Naive B cell (primary cell): ENCODE measurements at regions not wholly inside any gene's neighbourhood (a gene's known extent, or its start where the extent isn't known, plus 50 kb on each side); places are given as distances from the start of the nearest gene placed in this dataset.
"Not testable (repeated sequence)": the region's sequence is repeated elsewhere in the genome, so short reads cannot be mapped to it uniquely, and the experiment has no call there.

ENCODE experiments used
- ATAC-seq, 2 donors: fragments of 150-1000 bp; cut with Tn5 transposase; 2 replicates each; pipeline ENCODE4 v1.10.0; 2021; ENCODE audit warnings: low read depth in 2 of 2, mild to moderate bottlenecking in 2 of 2, moderate library complexity in 2 of 2
- DNase-seq: peaks from one replicate; pipeline ENCODE4 v3.0.0; 2022
- H3K27ac Mint-ChIP-seq, 6 donors: one replicate each; pipeline ENCODE4 v1.8.0; 2020 to 2022; ENCODE audit warnings: mild to moderate bottlenecking in 6 of 6, mixed read lengths in 6 of 6, moderate library complexity in 5 of 6, inconsistent platforms in 2 of 6
- H3K27me3 Mint-ChIP-seq, 3 donors: one replicate each; pipeline ENCODE4 v1.8.0; 2021 to 2022; ENCODE audit warnings: mixed read lengths in 3 of 3, mild to moderate bottlenecking in 1 of 3
- H3K36me3 Mint-ChIP-seq, 2 donors: one replicate each; pipeline ENCODE4 v1.8.0; 2020 to 2022; ENCODE audit warnings: mixed read lengths in 2 of 2, inconsistent platforms in 1 of 2, mild to moderate bottlenecking in 1 of 2
- H3K4me1 Mint-ChIP-seq, 3 donors: one replicate each; pipeline ENCODE4 v1.8.0; 2020 to 2022; ENCODE audit warnings: mixed read lengths in 3 of 3, inconsistent platforms in 1 of 3, mild to moderate bottlenecking in 1 of 3, moderate library complexity in 1 of 3
- H3K4me3 Mint-ChIP-seq, 8 donors: one replicate each; pipeline ENCODE4 v1.8.0; 2020 to 2022; ENCODE audit warnings: mild to moderate bottlenecking in 8 of 8, mixed read lengths in 8 of 8, moderate library complexity in 8 of 8, inconsistent platforms in 2 of 8
- H3K9me3 Mint-ChIP-seq, 7 donors: one replicate each; pipeline ENCODE4 v1.8.0; 2020 to 2022; ENCODE audit warnings: mixed read lengths in 7 of 7, mild to moderate bottlenecking in 5 of 7, inconsistent platforms in 2 of 7, moderate library complexity in 1 of 7

DNA sequence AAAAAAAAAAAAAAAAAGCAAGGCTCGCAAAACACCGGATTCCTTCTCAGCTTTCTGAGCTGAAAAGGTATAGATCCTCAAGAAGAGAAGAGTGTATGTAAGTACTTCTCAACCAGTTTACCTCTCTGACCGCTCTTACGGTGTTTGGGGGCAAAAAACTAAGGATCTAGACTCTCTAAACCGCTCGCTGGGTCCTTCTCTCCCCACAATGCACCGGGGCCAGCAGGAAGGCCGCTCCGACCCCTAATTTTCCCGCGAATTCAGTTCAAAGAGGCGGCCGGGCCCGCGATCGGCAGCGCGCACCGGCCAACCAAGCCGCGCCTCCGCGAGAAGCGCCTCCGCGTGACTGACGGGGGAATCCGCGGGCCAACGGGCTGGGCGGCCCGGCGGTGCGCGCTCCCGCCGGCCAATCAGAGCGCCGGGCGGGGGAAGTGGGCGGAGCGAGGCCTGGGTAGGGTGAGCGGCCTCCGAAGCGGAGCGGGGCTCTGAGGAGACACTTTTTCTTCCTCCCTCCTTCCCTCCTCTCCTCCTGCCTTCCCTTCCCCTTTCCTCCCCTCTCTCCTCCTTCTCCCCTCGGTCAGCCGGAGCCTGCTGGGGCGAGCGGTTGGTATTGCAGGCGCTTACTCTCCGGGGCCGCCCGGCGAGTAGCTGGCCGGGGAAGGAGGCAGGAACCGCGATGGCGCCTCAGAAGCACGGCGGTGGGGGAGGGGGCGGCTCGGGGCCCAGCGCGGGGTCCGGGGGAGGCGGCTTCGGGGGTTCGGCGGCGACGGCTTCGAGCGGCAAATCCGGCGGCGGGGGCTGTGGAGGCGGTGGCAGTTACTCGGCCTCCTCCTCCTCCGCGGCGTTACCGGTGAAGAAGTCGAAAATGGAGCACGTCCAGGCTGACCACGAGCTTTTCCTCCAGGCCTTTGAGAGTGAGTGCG is 93.0 kb downstream of the CRLF3 start:
- H3K4me3 Mint-ChIP-seq: peak overlapping the region; percentile 92 to 99 (median 96)
- DNase-seq (peak; percentile 81), ATAC-seq (peak; percentile 90 to 91)
- not testable (repeated sequence) for H3K36me3 Mint-ChIP-seq, H3K27me3 Mint-ChIP-seq, H3K9me3 Mint-ChIP-seq
- H3K4me1 Mint-ChIP-seq: peaks cover 13 to 58% (median 51%) of the 10 kb centered on the region in 3 donors
- peak overlapping the region; percentile 92 to 99 (median 95) for H3K27ac Mint-ChIP-seq

DNA sequence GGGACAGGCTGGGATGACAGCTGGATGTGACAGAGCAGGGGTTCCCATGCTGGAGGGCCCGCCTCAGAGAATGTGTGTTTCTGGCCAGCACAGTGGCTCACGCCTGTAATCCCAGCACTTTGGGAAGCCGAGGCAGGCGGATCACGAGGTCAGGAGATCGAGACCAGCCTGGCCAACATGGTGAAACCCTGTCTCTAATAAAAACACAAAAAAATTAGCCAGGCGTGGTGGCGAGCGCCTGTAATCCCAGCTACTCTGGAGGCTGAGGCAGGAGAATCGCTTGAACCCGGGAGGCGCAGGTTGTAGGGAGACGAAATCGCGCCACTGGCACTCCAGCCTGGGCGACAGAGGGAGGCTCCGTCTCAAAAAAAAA is 93.7 kb downstream of the CRLF3 start:
- Mint-ChIP-seq H3K4me3 (peak overlapping the region; percentile 88 to 99 (median 94)), H3K4me1 (peaks cover 13 to 57% (median 50%) of the 10 kb centered on the region in 3 donors), H3K27ac (peak overlapping the region in 4 of 6 donors; percentile 92 to 96 (median 94))
- H3K36me3 Mint-ChIP-seq, H3K27me3 Mint-ChIP-seq, H3K9me3 Mint-ChIP-seq, DNase-seq, ATAC-seq: not testable (repeated sequence)

DNA sequence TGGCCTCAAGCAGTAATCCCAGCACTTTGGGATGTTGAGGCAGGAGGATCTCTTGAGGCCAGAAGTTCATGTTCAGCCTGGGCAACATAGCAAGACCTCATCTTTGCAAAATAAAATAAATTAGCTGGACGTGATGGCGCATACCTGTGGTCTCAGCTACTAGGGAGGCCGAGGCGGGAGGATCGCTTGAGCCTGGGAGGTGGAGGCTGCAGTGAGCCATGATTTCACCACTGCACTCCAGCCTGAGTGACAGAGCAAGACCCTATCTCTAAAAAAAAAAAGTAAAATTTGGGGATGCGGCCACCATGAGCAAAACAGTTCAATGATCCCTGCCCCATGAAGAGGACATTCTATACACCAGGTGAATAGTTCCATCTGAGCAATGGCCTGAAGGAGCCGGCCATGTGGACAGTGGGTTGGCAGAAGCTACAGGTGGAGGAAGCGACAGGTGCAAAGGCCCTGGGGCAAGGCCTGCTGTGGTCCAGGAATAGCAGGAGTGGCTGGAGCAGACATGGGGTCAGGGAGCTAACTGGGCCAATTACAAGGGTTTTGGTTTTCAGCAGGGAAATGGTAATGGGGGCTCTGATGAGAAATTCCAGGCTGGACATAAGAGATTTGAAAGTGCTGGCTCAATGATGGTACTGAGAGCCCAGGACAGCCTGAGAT is 94.2 kb downstream of the CRLF3 start:
- not testable (repeated sequence) for ATAC-seq, DNase-seq, H3K36me3 Mint-ChIP-seq, H3K9me3 Mint-ChIP-seq, H3K27me3 Mint-ChIP-seq
- Mint-ChIP-seq H3K27ac (peak overlapping the region in 5 of 6 donors; percentile 74 to 96 (median 93)), H3K4me1 (peaks cover 13 to 52% (median 45%) of the 10 kb centered on the region in 3 donors), H3K4me3 (peak overlapping the region; percentile 88 to 99 (median 94))

DNA sequence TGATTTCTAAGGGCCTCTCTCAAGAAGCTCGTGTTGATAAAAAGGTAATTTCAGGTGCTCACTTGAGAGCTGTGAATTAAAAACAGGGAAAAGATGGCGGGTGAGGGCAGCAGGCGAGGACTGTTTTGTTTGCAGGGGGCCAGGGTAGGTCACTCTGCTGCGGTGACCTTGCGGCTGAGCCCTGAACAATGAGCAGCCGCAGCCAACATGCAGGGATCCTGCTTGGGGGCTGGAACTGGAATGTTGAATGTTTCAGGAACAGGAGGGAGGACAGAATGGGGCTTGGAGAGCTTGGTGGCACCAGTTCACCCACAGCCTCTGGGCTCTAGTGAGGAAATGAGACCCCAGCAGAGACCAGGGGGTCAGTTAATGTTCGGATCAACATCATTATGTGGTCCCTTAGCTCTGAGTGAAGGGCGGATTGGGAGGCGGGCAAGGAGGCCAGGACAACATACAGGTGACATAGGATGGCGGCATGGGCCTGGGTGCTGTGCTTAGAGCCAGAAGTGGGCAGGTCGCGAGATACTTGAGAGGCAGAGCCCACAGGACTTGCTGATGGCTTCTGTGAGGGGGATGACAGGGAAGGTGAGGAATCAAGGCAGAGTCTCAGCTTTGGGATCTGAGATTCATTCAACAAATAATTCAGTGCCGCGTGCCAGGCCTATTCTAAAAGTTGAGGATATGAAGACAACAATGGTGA is 94.9 kb downstream of the CRLF3 start:
- Mint-ChIP-seq H3K4me1 (peaks cover 13 to 48% (median 42%) of the 10 kb centered on the region in 3 donors), H3K27ac (peak overlapping the region in 3 of 6 donors; percentile 26 to 74 (median 63)), H3K4me3 (peak overlapping the region; percentile 55 to 99 (median 93))
- H3K36me3 Mint-ChIP-seq, H3K27me3 Mint-ChIP-seq, DNase-seq, H3K9me3 Mint-ChIP-seq, ATAC-seq: not testable (repeated sequence)

DNA sequence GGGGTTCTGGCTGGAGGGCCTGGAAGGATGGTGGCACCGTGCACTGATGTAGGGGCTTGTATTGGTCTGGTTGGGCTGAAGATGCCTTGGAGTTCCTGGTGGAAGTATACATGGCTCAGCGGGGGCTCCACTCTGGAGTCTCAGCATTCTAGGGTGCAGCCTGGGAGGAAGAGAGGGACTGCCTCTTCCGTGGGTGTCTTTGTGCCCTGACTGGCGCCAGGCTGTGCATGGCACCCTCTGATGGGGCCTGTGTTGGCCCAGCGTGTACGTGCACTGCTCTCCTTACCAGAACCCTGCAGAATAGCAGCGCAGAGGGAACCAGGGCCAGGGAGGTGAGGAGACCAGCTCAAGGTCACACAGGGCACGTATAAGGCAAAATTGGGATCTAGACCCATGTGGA is 97.0 kb downstream of the CRLF3 start:
- peaks cover 13 to 35% (median 33%) of the 10 kb centered on the region in 3 donors for H3K4me1 Mint-ChIP-seq
- H3K9me3 Mint-ChIP-seq, H3K36me3 Mint-ChIP-seq, DNase-seq, H3K27me3 Mint-ChIP-seq, ATAC-seq: not testable (repeated sequence)
- peak overlapping the region in 4 of 8 donors; percentile 1 to 73 (median 36) for H3K4me3 Mint-ChIP-seq
- H3K27ac Mint-ChIP-seq: peak overlapping the region in 1 of 6 donors; percentile 83

DNA sequence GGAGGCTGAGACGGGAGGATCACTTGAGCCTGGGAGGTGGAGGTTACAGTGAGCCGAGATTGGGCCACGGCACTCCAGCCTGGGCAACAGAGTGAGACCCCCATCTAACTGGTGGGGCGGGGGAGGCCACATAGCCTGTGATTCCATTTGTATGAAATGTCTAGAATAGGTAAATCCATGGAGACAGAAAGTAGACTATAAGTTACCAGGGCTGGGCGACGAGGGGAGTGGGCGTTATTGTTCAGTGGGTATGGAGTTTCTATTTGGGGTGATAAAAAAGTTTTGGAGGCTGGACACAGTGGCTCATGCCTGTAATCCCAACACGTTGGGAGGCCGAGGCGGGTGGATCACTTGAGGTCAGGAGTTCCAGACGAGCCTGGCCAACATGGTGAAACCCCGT is 97.8 kb downstream of the CRLF3 start:
- ATAC-seq, H3K9me3 Mint-ChIP-seq, H3K27me3 Mint-ChIP-seq, DNase-seq, H3K36me3 Mint-ChIP-seq: not testable (repeated sequence)
- Mint-ChIP-seq H3K4me3 (peak overlapping the region in 3 of 8 donors; percentile 7 to 59 (median 11)), H3K27ac (peak overlapping the region in 1 of 6 donors; percentile 22), H3K4me1 (peaks cover 13 to 33% (median 33%) of the 10 kb centered on the region in 3 donors)

DNA sequence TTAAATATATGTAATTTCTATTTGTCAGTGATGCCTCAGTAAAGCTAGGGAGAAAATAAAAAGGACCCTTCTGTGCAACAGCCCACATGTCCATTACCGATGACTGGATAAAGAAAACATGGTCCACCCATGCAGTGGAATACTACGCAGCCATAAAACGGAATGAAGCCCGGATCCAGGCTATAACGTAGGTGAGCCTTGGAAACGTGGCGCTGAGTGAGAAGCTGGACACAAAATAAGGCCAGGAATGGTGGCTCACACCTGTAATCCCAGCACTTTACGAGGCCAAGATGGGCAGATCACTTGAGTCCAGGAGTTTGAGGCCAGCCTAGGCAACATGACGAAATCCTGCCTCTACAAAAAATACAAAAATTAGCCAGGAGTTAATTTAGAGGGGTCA is 98.2 kb downstream of the CRLF3 start:
- H3K27ac Mint-ChIP-seq, H3K36me3 Mint-ChIP-seq, H3K27me3 Mint-ChIP-seq, DNase-seq, ATAC-seq, H3K9me3 Mint-ChIP-seq: not testable (repeated sequence)
- Mint-ChIP-seq H3K4me3 (peak overlapping the region in 1 of 8 donors; percentile 59), H3K4me1 (peaks cover 10 to 32% (median 29%) of the 10 kb centered on the region in 3 donors)

DNA sequence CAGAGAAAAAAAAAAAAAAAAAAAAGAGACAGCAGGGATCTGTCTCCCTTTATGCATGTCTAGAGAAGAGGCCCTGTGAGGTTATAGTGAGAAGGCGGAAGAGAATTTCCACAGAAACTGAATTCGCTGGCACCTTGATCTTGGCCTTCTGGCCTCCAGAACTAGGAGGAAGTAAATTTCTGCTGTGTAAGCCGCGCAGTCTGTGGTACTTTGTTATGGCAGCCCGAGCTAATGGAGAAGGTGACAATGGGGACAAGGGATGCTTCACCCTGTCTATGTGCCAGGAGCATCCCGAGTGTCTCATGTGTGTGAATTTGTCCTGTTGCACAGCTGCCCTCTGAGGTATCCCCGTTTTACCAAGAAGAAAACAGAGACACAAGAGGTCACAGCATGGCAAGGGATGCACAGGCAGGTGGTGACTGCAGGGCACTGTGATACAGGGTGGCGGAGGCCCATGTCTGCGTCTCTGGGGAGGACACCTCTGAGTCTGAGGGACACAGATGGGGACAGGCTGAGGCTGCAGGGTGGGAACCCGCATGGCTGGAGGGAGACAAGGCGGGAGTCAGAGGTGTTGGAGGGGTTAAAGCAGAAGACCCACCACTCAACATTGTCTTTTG is 100.3 kb downstream of the CRLF3 start:
- H3K9me3 Mint-ChIP-seq, H3K27me3 Mint-ChIP-seq, H3K36me3 Mint-ChIP-seq, H3K4me3 Mint-ChIP-seq, DNase-seq, ATAC-seq: not testable (repeated sequence)
- peaks cover 11 to 19% (median 18%) of the 10 kb centered on the region in 3 donors for H3K4me1 Mint-ChIP-seq
- H3K27ac Mint-ChIP-seq: peak overlapping the region in 1 of 6 donors; percentile 36

DNA sequence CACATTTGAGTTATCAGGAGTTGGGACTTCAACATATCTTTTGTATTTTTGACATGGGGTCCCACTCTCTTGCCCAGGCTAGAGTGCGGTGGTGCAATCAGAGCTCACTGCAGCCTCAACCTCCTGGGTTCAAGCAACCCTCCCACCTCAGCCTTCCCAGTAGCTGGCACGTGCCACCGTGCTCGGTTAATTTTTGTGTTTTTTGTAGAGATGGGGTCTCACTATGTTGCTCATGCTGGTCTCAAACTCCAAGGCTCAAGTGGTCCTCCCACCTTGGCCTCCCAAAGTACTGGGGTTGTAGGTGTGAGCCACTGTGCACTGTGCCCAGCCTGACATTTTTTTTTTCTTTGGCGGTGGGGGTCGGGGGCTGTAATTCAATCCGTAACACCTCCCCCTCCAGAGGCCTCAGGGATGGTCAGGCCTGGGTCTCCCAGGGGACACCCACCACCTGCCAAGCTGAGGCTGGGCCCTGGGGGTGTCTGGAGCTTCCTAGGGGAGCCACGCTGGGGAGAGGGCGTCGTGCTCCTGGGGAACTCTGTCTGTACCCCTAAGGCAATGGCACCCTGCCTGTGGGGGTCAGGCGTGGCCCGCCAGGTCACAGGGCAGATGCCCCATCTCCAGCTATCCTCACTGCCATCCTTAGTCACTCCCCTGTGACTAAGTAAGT is 102.2 kb downstream of the CRLF3 start:
- not testable (repeated sequence) for H3K9me3 Mint-ChIP-seq, DNase-seq, H3K4me3 Mint-ChIP-seq, H3K27ac Mint-ChIP-seq, ATAC-seq, H3K36me3 Mint-ChIP-seq, H3K27me3 Mint-ChIP-seq
- peaks cover 6 to 18% (median 11%) of the 10 kb centered on the region in 3 donors for H3K4me1 Mint-ChIP-seq

DNA sequence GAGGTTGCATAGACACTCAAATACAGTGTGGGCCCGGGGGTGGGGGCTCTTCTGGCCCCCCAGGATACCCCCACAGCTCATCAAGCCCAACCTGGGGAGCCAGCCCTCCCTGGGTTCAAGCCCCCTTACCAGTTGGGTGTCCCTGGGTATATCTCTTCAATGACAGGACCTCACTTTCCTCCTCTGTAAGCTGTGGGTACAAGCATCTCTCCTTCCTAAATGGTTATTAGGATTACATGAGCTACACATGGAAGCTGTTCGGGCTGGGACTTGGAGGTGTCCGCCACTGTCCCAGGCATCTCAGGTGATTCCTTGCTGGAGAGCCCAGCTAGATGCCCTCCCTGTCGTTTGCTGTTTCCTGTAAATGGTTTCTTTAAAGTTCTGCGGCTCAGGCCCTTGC is 103.5 kb downstream of the CRLF3 start:
- H3K36me3 Mint-ChIP-seq, H3K27me3 Mint-ChIP-seq, H3K9me3 Mint-ChIP-seq, ATAC-seq, H3K27ac Mint-ChIP-seq, DNase-seq, H3K4me3 Mint-ChIP-seq: not testable (repeated sequence)
- H3K4me1 Mint-ChIP-seq: peaks cover 6 to 18% (median 11%) of the 10 kb centered on the region in 3 donors

DNA sequence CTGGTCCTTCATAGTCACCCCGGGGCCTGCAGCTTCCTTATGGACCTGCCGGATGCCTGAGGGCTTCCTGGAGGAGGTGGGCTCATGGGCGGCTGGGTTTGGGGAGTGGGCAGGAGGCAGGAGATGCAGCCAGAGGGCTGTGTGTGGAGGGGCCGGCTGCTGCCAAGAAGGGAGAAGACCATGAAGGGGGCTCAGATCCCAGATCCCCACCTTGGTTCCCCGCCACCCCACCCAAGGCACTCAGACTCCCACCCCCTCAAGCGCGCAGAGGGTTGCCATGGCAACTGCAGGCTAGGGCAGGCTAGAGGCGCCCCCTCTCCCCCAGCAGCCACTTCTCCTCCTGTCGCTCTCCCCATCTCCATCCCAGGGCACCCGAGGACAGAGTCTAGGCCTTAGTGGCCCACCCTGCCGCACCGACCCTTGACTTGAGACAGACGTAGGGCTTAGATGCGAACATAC is 104.5 kb downstream of the CRLF3 start:
- no peak for DNase-seq
- no peaks in the 10 kb centered on the region for H3K27me3 Mint-ChIP-seq
- peak overlapping the region in 1 of 6 donors; percentile 19 for H3K27ac Mint-ChIP-seq
- no peak for ATAC-seq
- peaks cover 12 to 23% (median 15%) of the 10 kb centered on the region in 3 donors for H3K4me1 Mint-ChIP-seq
- H3K9me3 Mint-ChIP-seq: peaks cover 0 to 10% (median 0%) of the 10 kb centered on the region in 7 donors
- no peak overlapping the region for H3K4me3 Mint-ChIP-seq
- no peaks in the 10 kb centered on the region for H3K36me3 Mint-ChIP-seq

DNA sequence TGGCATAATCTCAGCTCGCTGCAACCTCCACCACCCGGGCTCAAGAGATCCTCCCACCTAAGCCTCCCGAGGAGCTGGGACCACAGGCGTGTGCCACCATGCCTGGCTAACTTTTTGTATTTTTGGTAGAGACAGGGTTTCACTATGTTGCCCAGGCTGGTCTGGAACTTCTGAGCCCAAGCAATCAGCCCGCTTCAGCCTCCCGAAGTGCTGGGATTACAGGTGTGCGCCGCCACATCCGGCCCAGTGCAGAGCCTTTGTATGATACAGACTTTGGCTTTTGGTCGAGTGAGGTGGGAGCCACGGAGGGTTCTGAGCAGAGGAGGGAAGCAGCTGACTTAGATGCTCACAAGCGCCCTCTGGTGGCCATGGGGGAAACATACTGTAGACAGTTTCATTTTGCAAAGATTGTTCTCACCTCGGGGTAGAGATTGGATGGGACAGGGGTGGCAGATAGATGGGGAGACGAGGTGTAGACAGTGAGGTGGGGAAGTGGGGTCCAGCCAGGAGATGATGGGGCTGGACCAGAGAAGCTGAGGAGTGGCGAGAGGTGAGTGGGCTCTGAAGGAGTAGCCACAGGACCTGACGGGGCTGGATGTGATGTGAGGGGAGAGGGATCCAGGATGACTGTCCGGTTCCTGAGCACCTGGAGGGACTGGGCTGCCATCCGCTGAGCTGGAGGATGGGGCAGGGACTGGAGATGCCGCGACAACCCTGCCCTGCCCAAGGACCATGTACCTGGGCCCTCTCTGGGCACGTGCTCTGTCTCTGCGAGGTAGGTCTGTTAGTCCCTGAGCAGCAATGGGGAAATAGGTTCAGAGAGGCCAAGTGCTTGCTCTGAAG is 105.1 kb downstream of the CRLF3 start:
- peak overlapping the region in 5 of 8 donors; percentile 7 to 87 (median 33) for H3K4me3 Mint-ChIP-seq
- H3K27me3 Mint-ChIP-seq, H3K36me3 Mint-ChIP-seq, H3K9me3 Mint-ChIP-seq: not testable (repeated sequence)
- ATAC-seq (peak; percentile 75 to 78), DNase-seq (peak; percentile 59)
- H3K27ac Mint-ChIP-seq: peak overlapping the region in 4 of 6 donors; percentile 4 to 60 (median 29)
- peaks cover 17 to 23% (median 20%) of the 10 kb centered on the region in 3 donors for H3K4me1 Mint-ChIP-seq
